HG03135 (cell line): ENCODE measurements at regions not wholly inside any gene's neighbourhood (a gene's known extent, or its start where the extent isn't known, plus 50 kb on each side); places are given as distances from the start of the nearest gene placed in this dataset.

Experiments used
- ATAC-seq: cut with Tn5 transposase; IDR thresholded peaks from one replicate; pipeline ENCODE4 v1.9.1; 2021; ENCODE audit warnings: mild to moderate bottlenecking, moderate library complexity; ENCODE audit not compliant: unreplicated experiment

- ATAC-seq = no peak
Observed at GRCh38 chr13:109381546-109382180, 404.7 kb downstream of the IRS2 start.

GRCh38 chr13:109380457-109380856 lies 405.9 kb downstream of the IRS2 start:
- no peak for ATAC-seq

DNA sequence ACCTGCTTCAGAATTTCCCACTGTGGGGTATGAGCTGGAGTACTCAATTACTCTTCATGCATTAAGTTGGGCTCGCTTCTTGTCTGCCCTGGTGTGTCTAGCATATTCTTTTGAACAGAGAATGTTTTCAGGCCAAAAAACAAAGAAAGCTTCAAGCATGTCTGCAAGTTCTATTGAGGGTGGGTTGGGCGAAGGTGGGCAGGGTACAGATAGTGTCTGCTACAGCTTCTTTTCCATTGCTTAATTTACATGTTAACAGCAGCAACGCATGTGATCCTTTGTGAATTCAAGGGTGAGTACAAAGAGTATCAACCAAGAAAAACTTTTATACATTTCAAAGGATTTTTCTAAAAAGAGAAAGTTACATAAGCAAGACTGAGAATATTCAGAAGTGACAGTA lies 406.5 kb downstream of the IRS2 start:
- ATAC-seq = no peak

GRCh38 chr13:109376936-109377335 lies 409.4 kb downstream of the IRS2 start:
- ATAC-seq = no peak

GRCh38 chr13:109374609-109375200 lies 411.7 kb downstream of the IRS2 start:
- no peak for ATAC-seq

GRCh38 chr13:109372666-109373065 lies 413.7 kb downstream of the IRS2 start:
- ATAC-seq = no peak

DNA sequence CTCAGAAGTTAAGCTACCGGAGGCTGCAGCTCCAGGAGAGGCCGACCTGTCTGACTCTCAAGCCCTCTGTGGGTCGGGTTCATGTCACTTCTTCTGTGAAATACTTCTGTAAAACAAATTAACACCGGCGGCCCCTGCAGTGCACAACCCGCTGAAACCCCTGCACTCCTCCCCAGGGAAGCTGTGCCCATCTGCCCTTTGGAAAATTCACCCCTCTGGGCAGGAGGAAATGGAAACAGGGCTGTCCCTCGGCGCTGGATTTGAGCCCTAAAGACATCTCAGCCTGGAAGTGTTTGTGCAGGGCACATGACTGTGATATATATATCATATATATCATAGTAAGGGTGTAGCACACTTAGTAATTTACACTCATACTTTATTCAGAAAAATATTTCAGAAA lies 415.3 kb downstream of the IRS2 start:
- ATAC-seq = no peak

DNA sequence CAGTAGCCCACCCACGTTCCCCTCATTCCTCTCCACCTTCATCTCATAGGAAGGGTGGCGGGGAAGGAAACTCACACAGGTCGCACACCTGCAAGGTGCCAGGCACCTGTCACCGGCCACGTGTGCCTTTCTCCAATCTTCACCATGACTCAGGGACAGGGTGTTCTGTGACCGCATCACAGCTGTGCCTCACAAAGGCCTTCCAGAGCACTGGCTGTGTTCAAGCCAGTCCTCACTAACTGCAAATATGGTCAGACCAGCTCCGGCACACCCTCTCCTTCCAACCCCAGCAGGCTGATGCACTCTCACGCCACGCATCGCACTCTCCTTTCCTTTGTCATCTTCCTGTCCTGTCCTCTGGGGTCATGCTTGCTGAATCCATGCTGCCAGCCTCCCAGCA lies 415.9 kb downstream of the IRS2 start:
- ATAC-seq = no peak

- ATAC-seq = no peak
Observed at GRCh38 chr13:109369353-109370052, 416.9 kb downstream of the IRS2 start.

GRCh38 chr13:109368230-109368629 lies 418.2 kb downstream of the IRS2 start:
- ATAC-seq = no peak

GRCh38 chr13:109366525-109366924 lies 419.9 kb downstream of the IRS2 start:
- ATAC-seq = no peak

DNA sequence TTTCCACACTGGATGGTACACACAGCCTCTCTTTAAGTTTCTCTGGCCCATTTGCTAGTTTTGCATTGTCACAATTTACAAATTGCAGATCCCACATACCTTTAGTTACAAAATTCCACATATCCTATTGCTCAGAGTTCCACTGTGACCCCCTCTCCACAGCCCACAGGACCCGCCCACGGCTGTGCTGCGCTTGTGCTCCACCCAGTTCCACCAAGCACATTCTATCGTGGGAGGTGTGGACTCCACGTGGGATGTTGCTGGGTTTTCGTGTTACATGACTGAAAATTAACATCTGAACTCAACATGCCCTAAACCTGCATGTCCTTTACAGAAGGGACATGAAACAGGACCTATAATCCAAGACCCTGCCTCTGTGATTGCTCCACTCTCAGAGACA lies 423.0 kb downstream of the IRS2 start:
- ATAC-seq = no peak

GRCh38 chr13:109362616-109363015 lies 423.8 kb downstream of the IRS2 start:
- ATAC-seq = no peak

DNA sequence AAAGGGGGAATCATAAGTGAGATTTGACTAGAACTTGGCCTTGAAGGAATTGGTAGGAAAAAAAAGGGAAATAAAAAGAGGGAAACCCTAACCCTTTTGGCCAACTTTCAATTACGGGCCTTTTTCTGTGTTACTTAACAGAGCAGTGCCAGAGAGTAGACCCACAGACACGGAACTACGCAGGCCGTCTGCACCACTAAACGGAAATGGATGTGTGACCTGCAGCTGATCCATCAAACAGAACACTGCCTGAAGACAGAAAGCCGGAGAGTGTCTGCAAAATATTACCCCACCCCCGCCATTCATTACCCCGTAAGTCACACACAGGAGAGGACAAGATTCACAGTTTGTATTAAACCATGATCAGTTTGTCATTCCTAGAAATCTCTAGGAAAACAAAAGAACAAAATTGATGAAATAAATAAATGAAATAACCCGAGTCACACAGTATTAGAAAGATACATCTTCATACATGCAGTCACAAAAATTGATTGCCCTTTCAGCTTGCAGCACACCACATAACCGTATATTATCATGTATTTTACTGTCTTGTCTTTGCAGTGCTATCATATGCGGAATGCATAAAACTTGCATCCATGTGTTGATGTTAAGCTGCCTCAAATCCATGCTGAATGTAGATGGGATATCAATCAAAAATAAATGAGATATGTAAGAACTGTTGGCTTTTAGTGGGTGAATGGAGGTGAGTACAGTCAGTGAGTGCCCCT lies 424.7 kb downstream of the IRS2 start:
- ATAC-seq = no peak

- no peak for ATAC-seq
Observed at GRCh38 chr13:109357751-109358471, 428.5 kb downstream of the IRS2 start.

DNA sequence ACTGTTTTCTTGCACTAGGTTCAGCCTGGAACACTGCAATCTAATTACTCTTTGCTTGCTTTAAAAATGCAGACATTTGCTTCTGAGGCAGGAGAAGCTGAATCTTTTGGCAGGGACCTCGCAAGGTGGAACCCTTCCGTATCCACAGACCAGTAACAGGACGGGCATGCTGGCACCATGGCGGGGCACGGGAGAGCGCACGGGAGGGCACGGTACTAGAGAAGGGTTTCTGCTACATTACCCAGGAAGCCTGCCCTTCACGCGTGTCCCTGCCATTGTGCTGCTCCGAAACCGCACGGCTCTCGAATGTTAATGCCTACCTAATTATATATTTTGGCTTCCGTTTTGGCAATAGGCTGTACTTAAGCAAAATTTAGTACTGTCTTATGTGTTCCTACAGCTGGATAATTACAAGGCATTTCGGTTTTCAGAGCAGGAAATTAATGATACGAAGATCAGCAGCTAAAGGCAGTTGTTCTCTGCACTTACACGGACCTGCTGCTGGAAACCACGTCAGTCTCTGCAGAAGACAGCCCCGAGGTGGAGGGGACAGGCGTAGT lies 430.4 kb downstream of the IRS2 start:
- ATAC-seq = no peak

GRCh38 chr13:109355166-109355565 lies 431.2 kb downstream of the IRS2 start:
- ATAC-seq = no peak

- ATAC-seq = no peak
Observed at GRCh38 chr13:109351236-109351635, 435.1 kb downstream of the IRS2 start.

GRCh38 chr13:109348519-109349258 lies 437.7 kb downstream of the IRS2 start:
- ATAC-seq = no peak

- ATAC-seq = no peak
Observed at GRCh38 chr13:109346060-109346459, 440.3 kb downstream of the IRS2 start.
